HEK293 (cell line): ENCODE measurements at regions not wholly inside any gene's neighbourhood (a gene's known extent, or its start where the extent isn't known, plus 50 kb on each side); places are given as distances from the start of the nearest gene placed in this dataset.
"Not testable (repeated sequence)": the region's sequence is repeated elsewhere in the genome, so short reads cannot be mapped to it uniquely, and the experiment has no call there.

ENCODE experiments used
- ZIC2 ChIP-seq: fragments of 450-650 bp; formaldehyde crosslinking; IDR thresholded peaks from 2 replicates; pipeline ENCODE4 v1.5.1; 2016; ENCODE audit warnings: missing biosample characterization, missing genetic modification characterization
- ZNF433 ChIP-seq: fragments of 450-650 bp; formaldehyde crosslinking; IDR thresholded peaks from 2 replicates; pipeline ENCODE4 v1.5.1; 2016; ENCODE audit warnings: missing biosample characterization, missing genetic modification characterization, low read depth
- ZNF621 ChIP-seq: fragments of 450-650 bp; formaldehyde crosslinking; IDR thresholded peaks from 2 replicates; pipeline ENCODE4 v1.5.1; 2017; ENCODE audit warnings: missing biosample characterization, missing genetic modification characterization
- TF ChIP-seq, protein P1 (sequence below): fragments of 450-650 bp; formaldehyde crosslinking; IDR thresholded peaks from 2 replicates; pipeline ENCODE4 v1.5.1; 2016; ENCODE audit warnings: missing biosample characterization, missing genetic modification characterization

DNA sequence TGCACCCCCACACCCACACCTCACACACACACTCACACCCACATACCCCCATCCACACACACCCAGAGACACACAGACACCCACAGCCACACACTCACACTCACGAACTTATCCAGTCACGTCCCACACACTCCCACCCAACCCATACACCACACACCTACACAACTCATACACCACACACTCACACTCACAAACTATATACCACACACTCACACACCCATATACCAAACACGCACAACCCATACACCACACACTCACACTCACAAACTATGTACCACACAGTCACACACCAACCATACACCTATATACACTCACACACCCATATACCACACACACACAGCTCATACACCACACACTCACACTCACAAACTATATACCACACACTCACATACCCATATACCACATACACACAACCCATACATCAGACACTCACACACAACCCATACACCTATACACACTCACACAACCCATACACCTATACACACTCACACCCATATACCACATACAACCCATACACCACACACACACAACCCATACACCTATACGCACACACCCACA, 162.4 kb downstream of the TMEM121 start:
- TF ChIP-seq ZNF433, ZIC2, ZNF621 (tag by site-specific recombination): not testable (repeated sequence)
- TF ChIP-seq, protein P1, sequence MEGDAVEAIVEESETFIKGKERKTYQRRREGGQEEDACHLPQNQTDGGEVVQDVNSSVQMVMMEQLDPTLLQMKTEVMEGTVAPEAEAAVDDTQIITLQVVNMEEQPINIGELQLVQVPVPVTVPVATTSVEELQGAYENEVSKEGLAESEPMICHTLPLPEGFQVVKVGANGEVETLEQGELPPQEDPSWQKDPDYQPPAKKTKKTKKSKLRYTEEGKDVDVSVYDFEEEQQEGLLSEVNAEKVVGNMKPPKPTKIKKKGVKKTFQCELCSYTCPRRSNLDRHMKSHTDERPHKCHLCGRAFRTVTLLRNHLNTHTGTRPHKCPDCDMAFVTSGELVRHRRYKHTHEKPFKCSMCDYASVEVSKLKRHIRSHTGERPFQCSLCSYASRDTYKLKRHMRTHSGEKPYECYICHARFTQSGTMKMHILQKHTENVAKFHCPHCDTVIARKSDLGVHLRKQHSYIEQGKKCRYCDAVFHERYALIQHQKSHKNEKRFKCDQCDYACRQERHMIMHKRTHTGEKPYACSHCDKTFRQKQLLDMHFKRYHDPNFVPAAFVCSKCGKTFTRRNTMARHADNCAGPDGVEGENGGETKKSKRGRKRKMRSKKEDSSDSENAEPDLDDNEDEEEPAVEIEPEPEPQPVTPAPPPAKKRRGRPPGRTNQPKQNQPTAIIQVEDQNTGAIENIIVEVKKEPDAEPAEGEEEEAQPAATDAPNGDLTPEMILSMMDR (tag by site-specific recombination), result not testable (repeated sequence)
